IPS DF 6.9 (cell line): ENCODE measurements at regions not wholly inside any gene's neighbourhood (a gene's known extent, or its start where the extent isn't known, plus 50 kb on each side); places are given as distances from the start of the nearest gene placed in this dataset.

Experiments
- DNase-seq: peaks from one replicate; pipeline ENCODE4 v3.0.0-alpha.2; 2013; ENCODE audit warnings: low read depth, low spot score
- H3K27ac ChIP-seq: one replicate; pipeline ENCODE4 v1.5.1; 2013; ENCODE audit warnings: low read length, control low read depth
- H3K27me3 ChIP-seq: 2 replicates; pipeline ENCODE4 v1.6.1; 2013; ENCODE audit warnings: mild to moderate bottlenecking, low read length; ENCODE audit not compliant: control insufficient read depth, insufficient read depth
- H3K36me3 ChIP-seq: 2 replicates; pipeline ENCODE4 v1.6.1; 2013; ENCODE audit warnings: low read length; ENCODE audit not compliant: control insufficient read depth, insufficient read depth
- H3K4me1 ChIP-seq: 2 replicates; pipeline ENCODE4 v1.6.1; 2013; ENCODE audit warnings: low read length; ENCODE audit not compliant: control insufficient read depth, insufficient read depth
- H3K4me3 ChIP-seq: 2 replicates; pipeline ENCODE4 v1.5.1; 2013; ENCODE audit warnings: mild to moderate bottlenecking, low read length
- H3K9me3 ChIP-seq: 2 replicates; pipeline ENCODE4 v1.6.1; 2013; ENCODE audit warnings: low read length, inconsistent platforms; ENCODE audit not compliant: control insufficient read depth, insufficient read depth
- WGBS: extraction: QIAGEN DNeasy Blood & Tissue Kit; methylation state at CpG from one replicate; pipeline ENCODE4 v1.1.7; 2013; ENCODE audit warnings: mixed read lengths, missing lambda C conversion rate; ENCODE audit not compliant: insufficient read length, insufficient coverage; 5-methylcytosine and 5-hydroxymethylcytosine counted together

GRCh38 chr14:85464135-85464895 is 65.6 kb upstream of the FLRT2 start:
- no peaks in the 10 kb centered on the region for H3K27me3 ChIP-seq
- DNase-seq: no peak
- H3K9me3 ChIP-seq: no peaks in the 10 kb centered on the region
- no peaks in the 10 kb centered on the region for H3K4me1 ChIP-seq
- no peak overlapping the region for H3K4me3 ChIP-seq
- no CpG with 5 or more reads among the region's 2 CpGs for WGBS
- H3K36me3 ChIP-seq: no peaks in the 10 kb centered on the region
- H3K27ac ChIP-seq: no peak overlapping the region

DNA sequence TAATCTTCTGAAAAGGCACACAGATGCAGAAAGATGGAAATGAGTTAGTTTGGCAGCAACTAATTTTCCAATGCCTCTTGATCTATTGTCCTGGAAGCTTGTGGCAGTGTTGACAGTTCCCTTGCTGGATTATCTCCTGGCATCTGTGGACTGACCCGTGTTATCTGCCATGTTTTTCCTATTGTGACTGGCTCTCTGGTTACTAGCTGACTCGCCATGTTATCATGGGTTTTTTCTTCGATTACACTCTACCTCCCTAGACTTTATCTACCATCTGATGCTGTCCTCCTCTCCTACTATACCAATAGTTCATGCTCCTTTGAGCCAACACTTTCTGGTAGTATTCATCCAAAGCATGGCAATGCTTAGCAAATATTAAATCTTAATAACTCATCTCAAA is 63.3 kb upstream of the FLRT2 start:
- no peaks in the 10 kb centered on the region for H3K27me3 ChIP-seq
- DNase-seq: no peak
- no peaks in the 10 kb centered on the region for H3K9me3 ChIP-seq
- no CpG with 5 or more reads among the region's 3 CpGs for WGBS
- H3K4me1 ChIP-seq: no peaks in the 10 kb centered on the region
- H3K4me3 ChIP-seq: no peak overlapping the region
- H3K36me3 ChIP-seq: no peaks in the 10 kb centered on the region
- H3K27ac ChIP-seq: no peak overlapping the region

GRCh38 chr14:85468816-85469215 is 61.1 kb upstream of the FLRT2 start:
- H3K27me3 ChIP-seq: no peaks in the 10 kb centered on the region
- no peak for DNase-seq
- no peaks in the 10 kb centered on the region for H3K36me3 ChIP-seq
- no peak overlapping the region for H3K27ac ChIP-seq
- H3K4me1 ChIP-seq: no peaks in the 10 kb centered on the region
- whole genome bisulfite sequencing: no CpG with 5 or more reads among the region's 2 CpGs
- no peaks in the 10 kb centered on the region for H3K9me3 ChIP-seq
- no peak overlapping the region for H3K4me3 ChIP-seq

DNA sequence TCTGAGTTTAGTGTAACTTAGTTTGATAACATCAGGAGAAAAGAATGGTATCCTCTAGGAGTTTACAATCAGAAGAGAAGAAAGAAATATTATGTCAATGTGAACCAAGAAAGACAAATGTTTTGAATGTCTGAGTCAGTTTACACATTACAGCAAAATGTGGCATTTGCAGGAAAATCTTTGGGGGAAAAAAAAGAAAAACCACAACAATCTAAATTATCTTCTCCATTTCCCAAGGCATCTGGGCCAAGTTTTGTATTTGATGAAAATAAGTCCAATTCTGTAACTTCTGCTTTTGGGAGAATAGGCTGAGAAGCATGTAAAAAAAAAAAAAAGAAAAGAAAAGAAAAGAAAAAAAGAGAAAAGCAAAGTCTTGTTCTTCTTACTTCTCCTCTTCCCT is 58.8 kb upstream of the FLRT2 start:
- no peak overlapping the region for H3K4me3 ChIP-seq
- no peak overlapping the region for H3K27ac ChIP-seq
- no peaks in the 10 kb centered on the region for H3K36me3 ChIP-seq
- H3K4me1 ChIP-seq: no peaks in the 10 kb centered on the region
- H3K27me3 ChIP-seq: no peaks in the 10 kb centered on the region
- DNase-seq: no peak
- H3K9me3 ChIP-seq: no peaks in the 10 kb centered on the region

DNA sequence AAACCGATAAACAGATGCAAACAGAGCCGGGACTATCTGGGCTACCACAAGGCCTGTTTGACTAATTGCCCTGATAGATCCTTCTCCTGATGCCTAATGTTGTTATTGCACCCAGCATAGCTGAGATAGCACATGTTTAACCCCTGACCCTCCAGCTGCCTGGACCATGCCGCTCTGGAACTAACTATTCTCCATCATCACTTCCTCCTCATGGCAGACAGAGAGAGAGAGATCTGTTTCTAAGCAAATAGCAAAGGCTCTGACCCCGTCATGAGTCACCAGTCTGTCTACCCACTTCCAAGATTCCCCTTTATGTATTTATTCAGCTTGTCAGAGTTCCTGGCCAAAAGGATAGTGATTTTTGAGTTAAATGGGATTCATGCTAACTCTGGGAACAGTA is 58.2 kb upstream of the FLRT2 start:
- DNase-seq: no peak
- H3K36me3 ChIP-seq: no peaks in the 10 kb centered on the region
- WGBS: no CpG with 5 or more reads among the region's 4 CpGs
- no peaks in the 10 kb centered on the region for H3K9me3 ChIP-seq
- no peak overlapping the region for H3K27ac ChIP-seq
- H3K4me3 ChIP-seq: no peak overlapping the region
- no peaks in the 10 kb centered on the region for H3K4me1 ChIP-seq
- H3K27me3 ChIP-seq: no peaks in the 10 kb centered on the region

DNA sequence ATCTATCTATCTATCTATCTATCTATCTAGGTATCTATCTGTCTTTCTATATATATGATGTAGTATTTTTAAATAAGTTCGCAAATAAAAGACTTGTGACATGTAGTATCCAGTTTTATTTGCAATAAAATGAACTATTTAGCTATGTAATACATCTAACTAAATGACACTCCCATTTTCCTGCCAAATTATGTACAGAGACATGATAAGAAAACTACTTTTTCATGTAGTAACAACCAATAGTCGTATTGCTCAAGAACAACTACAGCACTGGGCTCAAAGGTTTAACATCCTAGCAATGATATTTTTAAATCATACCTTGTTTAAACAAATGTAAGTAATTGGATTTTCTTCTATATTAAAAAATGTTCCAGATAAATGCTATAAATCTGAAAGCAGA is 55.5 kb upstream of the FLRT2 start:
- Histone ChIP-seq H3K27me3 (no peaks in the 10 kb centered on the region), H3K9me3 (no peaks in the 10 kb centered on the region), H3K27ac (no peak overlapping the region), H3K4me1 (no peaks in the 10 kb centered on the region), H3K36me3 (no peaks in the 10 kb centered on the region), H3K4me3 (no peak overlapping the region)
- no peak for DNase-seq
- WGBS: no CpG with 5 or more reads among the region's 2 CpGs

GRCh38 chr14:85475113-85475512 is 54.8 kb upstream of the FLRT2 start:
- WGBS: no CpG with 5 or more reads among the region's 3 CpGs
- no peak overlapping the region for H3K27ac ChIP-seq
- DNase-seq: no peak
- H3K27me3 ChIP-seq: no peaks in the 10 kb centered on the region
- no peak overlapping the region for H3K4me3 ChIP-seq
- no peaks in the 10 kb centered on the region for H3K9me3 ChIP-seq
- H3K4me1 ChIP-seq: no peaks in the 10 kb centered on the region
- H3K36me3 ChIP-seq: no peaks in the 10 kb centered on the region

DNA sequence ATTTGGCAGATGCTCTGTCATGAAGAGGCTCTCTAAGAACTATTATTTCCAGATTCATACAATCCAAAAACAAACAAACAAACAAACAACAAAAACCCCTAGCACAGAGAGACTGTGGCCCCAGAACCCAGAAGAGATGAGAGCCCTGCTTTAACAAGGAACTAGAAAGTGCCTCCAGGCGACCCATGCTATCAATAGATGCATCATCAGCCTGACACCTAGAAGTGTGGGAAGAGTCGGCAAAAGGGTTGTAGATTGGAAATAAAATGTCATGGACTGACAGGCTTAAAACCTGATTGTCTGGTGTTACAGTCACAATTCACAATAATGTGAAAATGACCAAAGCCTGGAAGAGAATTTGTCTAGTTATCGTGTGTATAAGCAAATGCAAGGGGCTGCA is 50.6 kb upstream of the FLRT2 start:
- DNase-seq: no peak
- Histone ChIP-seq H3K27ac (no peak overlapping the region), H3K36me3 (no peaks in the 10 kb centered on the region), H3K9me3 (no peaks in the 10 kb centered on the region), H3K27me3 (no peaks in the 10 kb centered on the region), H3K4me1 (no peaks in the 10 kb centered on the region), H3K4me3 (no peak overlapping the region)
- no CpG with 5 or more reads among the region's 3 CpGs for WGBS

DNA sequence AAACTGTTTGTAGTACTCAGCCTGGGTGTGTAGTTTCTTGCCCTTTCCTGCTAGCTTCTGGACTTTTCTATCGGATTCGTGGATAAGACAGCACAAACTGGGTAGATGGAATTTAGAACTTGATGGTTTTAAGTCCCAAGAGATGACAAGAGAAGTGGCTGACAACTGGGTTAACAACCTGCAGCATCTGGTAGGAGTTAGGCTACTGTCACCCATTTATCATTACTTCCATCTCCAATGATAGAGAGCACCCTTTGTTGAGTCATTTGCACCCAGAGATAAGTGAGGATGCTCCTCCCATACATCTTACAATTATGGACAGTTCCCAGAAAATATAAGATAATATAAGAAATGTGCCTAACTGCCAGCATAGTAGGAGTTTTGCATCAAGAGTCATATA is 50.2 kb upstream of the FLRT2 start:
- no CpG with 5 or more reads among the region's 2 CpGs for WGBS
- Histone ChIP-seq H3K36me3 (no peaks in the 10 kb centered on the region), H3K4me3 (no peak overlapping the region)

More for the DNA sequence above, 50.2 kb upstream of the FLRT2 start:
- Histone ChIP-seq H3K9me3 (no peaks in the 10 kb centered on the region), H3K4me1 (no peaks in the 10 kb centered on the region), H3K27ac (no peak overlapping the region), H3K27me3 (no peaks in the 10 kb centered on the region)
- no peak for DNase-seq
